ENCODE measurements at regions not wholly inside any gene's neighbourhood (a gene's known extent, or its start where the extent isn't known, plus 50 kb on each side); places are given as distances from the start of the nearest gene placed in this dataset.

DNA sequence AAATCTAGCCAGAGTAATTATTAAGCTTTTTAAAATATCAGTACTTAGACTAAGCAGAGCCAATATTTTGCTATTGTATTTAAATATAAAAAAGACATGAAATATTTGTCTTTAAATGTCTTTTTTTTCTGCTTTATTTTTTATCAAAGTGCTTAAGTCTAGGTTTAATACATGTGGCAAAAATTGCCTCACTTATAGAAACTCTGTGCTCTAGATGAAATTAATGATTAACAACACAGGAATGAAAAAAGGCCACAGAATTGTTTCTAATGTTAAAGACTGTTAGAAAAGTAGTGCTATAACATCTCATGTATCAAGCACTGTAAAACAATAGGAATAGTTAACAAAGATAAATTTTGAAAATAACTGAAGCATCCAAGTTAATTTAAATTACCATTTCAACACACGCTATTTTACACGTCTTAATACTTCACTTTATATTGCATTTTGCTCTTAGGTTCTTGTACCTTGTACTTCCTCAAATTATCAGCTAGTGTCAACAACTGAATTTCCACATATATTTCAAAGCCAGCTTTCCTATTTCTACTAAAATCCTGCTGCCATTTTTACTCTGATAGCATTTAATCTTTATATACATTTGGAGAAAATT, 1515.1 kb downstream of the HACE1 start:
- POLR2A ChIA-PET: no interaction called here
- FAIRE-seq (no peak), DNase-seq (ENCODE audit: low spot score) (peak; percentile 35), ATAC-seq (peak; percentile 85)
- Histone ChIP-seq H4K20me1 (ENCODE audit: insufficient read depth, low read length) (no peaks in the 10 kb centered on the region), H3K9ac (ENCODE audit: insufficient read depth, low read depth, low read length) (no peak overlapping the region), H3K79me2 (ENCODE audit: insufficient read depth, low read length) (no peaks in the 10 kb centered on the region), H3K4me1 (ENCODE audit: insufficient read depth, low read length) (peaks cover 17% of the 10 kb centered on the region), H3K27ac (ENCODE audit: extremely low read length, insufficient read depth, low read length) (peak overlapping the region; percentile 43), H3K36me3 (replicated peaks in 1 of 2; ENCODE audit: control insufficient read depth in 1 of 2, insufficient read depth in 2 of 2, low read length in 2 of 2) (no peaks in the 10 kb centered on the region), H3K4me2 (ENCODE audit: low read depth, low read length) (peak overlapping the region; percentile 58), H3K9me3 (ENCODE audit: low read length) (no peaks in the 10 kb centered on the region), H3K27me3 (ENCODE audit: control insufficient read depth in 1 of 2, insufficient read depth in 2 of 2, low read length in 2 of 2) (no peaks in the 10 kb centered on the region), H3K4me3 (replicated peaks in 1 of 3; ENCODE audit: insufficient read depth in 1 of 3, low read depth in 2 of 3, low read length in 3 of 3) (peak overlapping the region in 2 of 3 experiments; percentile 40 to 46; a peak in 3 of 6 replicates), H2AFZ (ENCODE audit: low read length) (peak overlapping the region; percentile 44)
- intact Hi-C loops (cut with micrococcal nuclease; ENCODE audit: unreplicated experiment): no loop called here
- CTCF ChIA-PET (ENCODE audit: low intra/inter-chr PET ratio, low total read pairs): no interaction called here
- no TSS peak for BruUV-seq (replicated peaks)
- in situ Hi-C loops (cut with HindIII; ENCODE audit: extremely low pct_ligation_motif_present, low pct_unique_long_range_greater_than_20kb): no loop called here
- 1% methylated on average over 2 of the region's 2 CpGs for WGBS (ENCODE audit: low lambda C conversion rate)
- TF ChIP-seq CEBPG (CRISPR knock-in tag; IDR thresholded peaks at IDR 0.05) (peak; percentile 29; the same call in 1 of the 2 replicates), REST (IDR thresholded peaks at IDR 0.05; ENCODE audit: borderline replicate concordance in 1 of 2, low read depth in 1 of 2, low read length in 2 of 2) (no peak), ZMYM4 (CRISPR knock-in tag; IDR thresholded peaks at IDR 0.05) (peak; percentile 19; the same call in 1 of the 2 replicates), GATAD2A (CRISPR knock-in tag; IDR thresholded peaks at IDR 0.05) (peak; percentile 26; the same call in 1 of the 2 replicates), NCOA2 (CRISPR knock-in tag; IDR thresholded peaks at IDR 0.05) (peak; percentile 64), ZNF740 (CRISPR knock-in tag; IDR thresholded peaks at IDR 0.05) (no peak), CREM (IDR thresholded peaks at IDR 0.05) (peak; percentile 41; the same call in 1 of the 2 replicates), CREM (CRISPR knock-in tag; IDR thresholded peaks at IDR 0.05) (no peak), HNF4A (CRISPR knock-in tag; IDR thresholded peaks at IDR 0.05) (peak; percentile 86), ZBED4 (CRISPR knock-in tag; IDR thresholded peaks at IDR 0.05; ENCODE audit: borderline replicate concordance) (no peak), SNAPC5 (CRISPR knock-in tag; IDR thresholded peaks at IDR 0.05; ENCODE audit: borderline replicate concordance) (no peak), ELF3 (CRISPR knock-in tag; IDR thresholded peaks at IDR 0.05) (0 out of 2 replicates have a peak, but pooled peaks have one; percentile 31), YY1 (IDR thresholded peaks at IDR 0.05; ENCODE audit: insufficient read depth, insufficient replicate concordance, low read depth, low read length) (peak; percentile 12), NFIC (IDR thresholded peaks at IDR 0.05; ENCODE audit: low read length) (peak; percentile 54; the same call in 1 of the 2 replicates), ATF7-NPFF (CRISPR knock-in tag; IDR thresholded peaks at IDR 0.05; ENCODE audit: low read depth) (no peak)
- TF ChIP-seq, protein P1, sequence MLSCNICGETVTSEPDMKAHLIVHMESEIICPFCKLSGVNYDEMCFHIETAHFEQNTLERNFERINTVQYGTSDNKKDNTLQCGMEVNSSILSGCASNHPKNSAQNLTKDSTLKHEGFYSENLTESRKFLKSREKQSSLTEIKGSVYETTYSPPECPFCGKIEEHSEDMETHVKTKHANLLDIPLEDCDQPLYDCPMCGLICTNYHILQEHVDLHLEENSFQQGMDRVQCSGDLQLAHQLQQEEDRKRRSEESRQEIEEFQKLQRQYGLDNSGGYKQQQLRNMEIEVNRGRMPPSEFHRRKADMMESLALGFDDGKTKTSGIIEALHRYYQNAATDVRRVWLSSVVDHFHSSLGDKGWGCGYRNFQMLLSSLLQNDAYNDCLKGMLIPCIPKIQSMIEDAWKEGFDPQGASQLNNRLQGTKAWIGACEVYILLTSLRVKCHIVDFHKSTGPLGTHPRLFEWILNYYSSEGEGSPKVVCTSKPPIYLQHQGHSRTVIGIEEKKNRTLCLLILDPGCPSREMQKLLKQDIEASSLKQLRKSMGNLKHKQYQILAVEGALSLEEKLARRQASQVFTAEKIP (CRISPR knock-in tag; IDR thresholded peaks at IDR 0.05; ENCODE audit: borderline replicate concordance): no peak

All from HepG2 (cell line).